NCI-H1092 (cell line): ENCODE measurements at regions not wholly inside any gene's neighbourhood (a gene's known extent, or its start where the extent isn't known, plus 50 kb on each side); places are given as distances from the start of the nearest gene placed in this dataset.
"Not testable (repeated sequence)": the region's sequence is repeated elsewhere in the genome, so short reads cannot be mapped to it uniquely, and the experiment has no call there.

Experiments used
- DNase-seq: peaks from one replicate; lab custom pipeline; 2025; lab: John Stamatoyannopoulos, UW

GRCh38 chr14:22386924-22387775, 201.9 kb downstream of the DAD1 start:
- peak; percentile 77 for DNase-seq

GRCh38 chr14:22384974-22385526, 204.0 kb downstream of the DAD1 start:
- no peak for DNase-seq

DNA sequence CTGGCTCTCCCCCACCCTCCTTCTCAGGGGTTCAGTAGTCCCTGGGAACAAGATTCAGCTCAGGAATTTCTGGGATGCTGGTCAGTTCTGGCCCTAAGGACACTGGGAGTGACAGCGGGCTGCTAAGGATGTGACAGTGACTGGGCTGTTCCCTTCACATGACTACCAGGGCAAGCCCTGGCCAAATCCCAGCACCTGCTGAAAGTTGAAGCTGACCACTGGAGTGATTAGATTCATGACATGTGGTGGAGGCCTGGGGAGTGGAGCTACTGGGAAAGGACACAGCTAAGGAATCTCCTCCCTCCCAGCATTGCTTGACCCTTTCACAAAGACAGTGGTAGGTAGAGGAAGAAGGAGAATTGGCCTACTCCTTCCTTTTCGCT, 204.9 kb downstream of the DAD1 start:
- DNase-seq: no peak

GRCh38 chr14:22383515-22384166, 205.4 kb downstream of the DAD1 start:
- DNase-seq: no peak

GRCh38 chr14:22382955-22383354, 206.1 kb downstream of the DAD1 start:
- DNase-seq: no peak

- DNase-seq: no peak
These were observed 206.6 kb downstream of the DAD1 start for GRCh38 chr14:22382395-22382794.

GRCh38 chr14:22381766-22382165, 207.3 kb downstream of the DAD1 start:
- no peak for DNase-seq

GRCh38 chr14:22381408-22381760, 207.6 kb downstream of the DAD1 start:
- DNase-seq: no peak

GRCh38 chr14:22380571-22381407, 208.2 kb downstream of the DAD1 start:
- no peak for DNase-seq

DNA sequence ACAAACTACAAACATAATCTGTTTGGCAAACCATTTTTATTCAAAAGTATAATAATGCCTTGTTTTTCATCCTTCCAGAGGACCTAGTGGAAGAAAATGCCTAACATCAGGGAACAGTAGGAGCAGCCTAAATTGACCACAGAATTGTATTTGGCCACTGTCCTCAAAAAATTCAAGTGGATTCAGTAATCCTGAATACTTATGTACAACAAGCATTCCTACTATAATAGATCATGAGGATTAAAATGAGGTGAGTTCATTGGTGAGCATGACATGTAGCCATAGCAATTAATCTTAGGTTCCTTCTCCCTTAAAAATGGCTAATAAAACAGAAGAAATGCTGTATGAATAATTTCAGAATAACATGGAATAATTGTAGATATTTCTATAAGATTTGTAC, 209.3 kb downstream of the DAD1 start:
- DNase-seq: no peak

DNA sequence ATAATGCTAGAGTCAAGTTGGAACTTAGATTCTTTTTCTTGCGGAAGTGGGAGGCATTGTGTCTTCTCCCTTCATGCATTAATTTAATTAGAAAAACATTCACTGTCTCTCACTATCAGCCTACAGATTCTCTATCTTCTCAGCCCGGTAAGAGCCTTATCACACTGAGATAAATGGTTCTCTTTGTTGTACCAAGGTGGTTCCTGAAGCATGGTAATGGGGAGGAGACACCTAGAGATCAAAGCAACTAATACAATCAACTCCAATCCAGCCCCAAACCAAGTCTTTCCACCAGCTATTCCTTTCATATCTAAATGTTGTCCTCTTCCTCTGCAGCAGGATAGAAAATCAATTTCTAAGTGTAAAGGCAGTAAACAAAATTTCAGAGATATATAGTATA, 210.8 kb downstream of the DAD1 start:
- no peak for DNase-seq

GRCh38 chr14:22375321-22375930, 213.6 kb downstream of the DAD1 start:
- DNase-seq: no peak

DNA sequence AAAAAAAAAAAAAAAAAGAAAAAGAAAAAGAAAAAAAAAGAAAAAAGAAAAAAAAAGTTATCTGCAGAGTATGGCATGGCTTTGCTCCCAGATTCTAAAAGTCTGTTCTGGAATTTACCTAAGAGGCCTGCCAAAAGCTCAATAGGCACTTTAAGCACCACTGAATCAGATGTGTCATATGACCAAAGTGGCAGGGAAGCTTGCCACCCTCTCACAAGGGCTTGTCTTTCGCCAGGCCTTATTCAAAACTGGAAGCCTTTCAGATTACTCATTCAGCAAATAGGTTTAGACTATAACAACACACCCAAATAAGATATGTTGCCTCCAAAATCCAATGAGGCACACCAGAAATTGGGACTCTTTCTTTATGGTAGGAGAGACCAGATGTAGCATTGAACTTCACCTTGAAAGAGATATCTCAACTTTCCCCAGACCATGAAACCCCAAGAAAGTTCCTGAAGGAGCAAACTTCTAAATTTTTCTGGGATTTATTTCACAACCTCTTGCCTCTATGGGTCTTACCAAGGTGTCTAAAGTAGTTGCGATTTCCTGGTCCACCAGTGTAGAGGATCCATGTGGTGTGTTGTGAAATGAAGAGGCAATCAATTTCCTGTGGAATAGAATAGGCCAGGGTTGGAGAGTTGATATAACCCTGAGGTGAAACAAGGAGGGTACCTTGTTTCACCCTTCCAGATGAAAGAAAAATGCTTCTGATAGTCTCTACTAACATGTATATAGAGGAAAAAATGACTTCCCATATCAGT, 218.8 kb downstream of the DAD1 start:
- DNase-seq: no peak

DNA sequence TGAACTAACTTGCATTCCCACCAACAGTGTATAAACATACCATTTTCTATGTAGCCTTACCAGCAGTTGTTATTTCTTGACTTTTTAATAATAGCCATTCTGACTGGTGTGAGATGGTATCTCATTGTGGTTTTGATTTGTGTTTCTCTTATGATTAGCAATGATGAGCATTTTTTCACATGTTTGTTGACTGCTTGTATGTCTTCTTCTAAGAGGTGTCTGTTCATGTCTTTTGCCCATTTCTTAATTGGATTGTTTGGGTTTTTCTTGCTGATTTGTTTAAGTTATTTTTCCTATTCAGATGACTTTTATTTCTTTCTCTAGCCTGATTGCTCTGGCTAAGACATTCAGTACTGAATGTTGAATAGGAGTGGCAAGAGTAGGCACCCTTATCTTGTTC, 230.3 kb downstream of the DAD1 start:
- no peak for DNase-seq

- DNase-seq: not testable (repeated sequence)
These were observed 239.7 kb downstream of the DAD1 start for GRCh38 chr14:22349281-22349680.

- no peak for DNase-seq
These were observed 244.4 kb downstream of the DAD1 start for GRCh38 chr14:22344673-22345072.

- DNase-seq: not testable (repeated sequence)
These were observed 244.8 kb downstream of the DAD1 start for GRCh38 chr14:22344209-22344608.

- no peak for DNase-seq
These were observed 248.0 kb downstream of the DAD1 start for GRCh38 chr14:22341049-22341448.

DNA sequence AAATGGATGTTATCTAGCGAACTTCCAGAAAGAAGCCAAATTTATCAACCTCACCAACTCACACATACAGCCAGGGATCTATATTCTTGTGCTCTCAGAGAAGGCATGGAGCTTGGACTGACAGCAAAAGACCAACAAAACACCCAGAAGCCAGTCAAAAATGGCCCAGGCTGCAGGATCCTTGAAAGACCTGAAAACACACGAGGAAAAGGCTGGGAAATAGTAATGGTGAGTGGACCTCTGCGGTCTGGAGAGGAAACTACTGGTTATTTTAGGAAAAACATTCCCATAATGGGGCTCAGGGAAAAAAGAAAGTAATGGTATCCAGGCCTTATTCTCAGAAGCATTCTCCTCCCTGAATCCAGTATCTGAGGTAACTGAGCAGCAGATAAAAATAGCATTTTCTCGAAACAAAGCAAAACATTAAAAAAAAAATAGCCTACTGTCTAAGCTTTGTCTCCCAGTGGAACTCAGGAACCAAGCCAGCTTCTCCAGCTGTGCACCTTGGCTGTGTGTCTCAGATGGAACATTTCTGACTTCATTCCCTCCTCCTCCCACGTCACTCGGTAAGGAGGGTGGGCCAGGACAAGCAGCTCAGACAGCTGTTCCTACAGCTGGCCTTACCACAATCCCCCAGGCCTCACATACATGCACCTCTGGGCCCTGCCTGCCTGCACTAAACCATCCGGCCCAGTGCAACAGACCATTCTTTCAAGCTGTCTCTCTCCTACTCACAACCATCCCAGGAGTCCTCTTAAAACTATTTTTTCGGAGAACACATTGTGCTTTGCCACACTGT, 249.9 kb downstream of the DAD1 start:
- no peak for DNase-seq

DNA sequence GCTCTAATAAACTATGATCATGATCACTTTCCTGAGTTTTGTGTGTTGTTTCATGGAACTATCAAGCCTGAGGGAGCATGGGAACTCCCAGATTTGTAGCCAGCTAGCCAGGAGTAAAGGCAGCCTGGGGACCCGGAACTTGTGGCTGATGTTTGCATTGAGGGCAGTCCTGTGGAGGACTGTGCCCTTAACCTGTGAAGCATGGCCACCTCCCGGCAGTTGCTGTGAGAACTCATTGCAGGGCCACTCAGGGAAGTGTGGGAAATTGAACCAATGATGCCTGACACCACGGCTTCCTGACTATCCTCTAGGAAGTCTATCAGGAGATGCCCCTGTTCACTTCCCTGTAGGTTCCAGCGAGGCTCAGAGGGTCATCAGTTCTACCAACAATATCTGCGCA, 250.6 kb downstream of the DAD1 start:
- no peak for DNase-seq
